ENCODE measurements at regions not wholly inside any gene's neighbourhood (a gene's known extent, or its start where the extent isn't known, plus 50 kb on each side); places are given as distances from the start of the nearest gene placed in this dataset.
"Not testable (repeated sequence)": the region's sequence is repeated elsewhere in the genome, so short reads cannot be mapped to it uniquely, and the experiment has no call there.

GRCh38 chr6:78243519-78243918 lies 590.7 kb downstream of the MEI4 start:
- DNase-seq (ENCODE audit: low spot score) = no peak
- TF ChIP-seq CTCF (IDR thresholded peaks at IDR 0.05) = no peak
- H3K27ac Mint-ChIP-seq (ENCODE audit: unreplicated experiment) = no peak overlapping the region
- no peaks in the 10 kb centered on the region for H3K36me3 Mint-ChIP-seq (ENCODE audit: low read depth)
- H3K27me3 Mint-ChIP-seq (ENCODE audit: low read depth) = no peaks in the 10 kb centered on the region
- H3K4me1 Mint-ChIP-seq (ENCODE audit: low read depth) = no peaks in the 10 kb centered on the region
- peaks cover 16% of the 10 kb centered on the region for H3K9me3 Mint-ChIP-seq (ENCODE audit: low read depth)
- no peak overlapping the region for H3K4me3 Mint-ChIP-seq (ENCODE audit: unreplicated experiment)

- DNase-seq (ENCODE audit: low spot score) = no peak
- Mint-ChIP-seq H3K4me3 (ENCODE audit: unreplicated experiment) (no peak overlapping the region), H3K4me1 (ENCODE audit: low read depth) (peaks cover 3% of the 10 kb centered on the region), H3K9me3 (ENCODE audit: low read depth) (peaks cover 2% of the 10 kb centered on the region), H3K27ac (ENCODE audit: unreplicated experiment) (no peak overlapping the region), H3K36me3 (ENCODE audit: low read depth) (no peaks in the 10 kb centered on the region), H3K27me3 (ENCODE audit: low read depth) (no peaks in the 10 kb centered on the region)
- TF ChIP-seq CTCF (IDR thresholded peaks at IDR 0.05) = no peak
These were observed 599.1 kb downstream of the MEI4 start for GRCh38 chr6:78251931-78252330.

GRCh38 chr6:78253618-78254017 lies 600.8 kb downstream of the MEI4 start:
- no peak for TF ChIP-seq CTCF (IDR thresholded peaks at IDR 0.05)
- Mint-ChIP-seq H3K36me3 (ENCODE audit: low read depth) (no peaks in the 10 kb centered on the region), H3K27ac (ENCODE audit: unreplicated experiment) (no peak overlapping the region), H3K4me1 (ENCODE audit: low read depth) (peaks cover 3% of the 10 kb centered on the region), H3K27me3 (ENCODE audit: low read depth) (no peaks in the 10 kb centered on the region), H3K9me3 (ENCODE audit: low read depth) (peaks cover 2% of the 10 kb centered on the region), H3K4me3 (ENCODE audit: unreplicated experiment) (no peak overlapping the region)
- no peak for DNase-seq (ENCODE audit: low spot score)

GRCh38 chr6:78259935-78260334 lies 607.1 kb downstream of the MEI4 start:
- no peaks in the 10 kb centered on the region for H3K4me1 Mint-ChIP-seq (ENCODE audit: low read depth)
- no peaks in the 10 kb centered on the region for H3K27me3 Mint-ChIP-seq (ENCODE audit: low read depth)
- H3K27ac Mint-ChIP-seq (ENCODE audit: unreplicated experiment) = no peak overlapping the region
- DNase-seq (ENCODE audit: low spot score) = no peak
- H3K4me3 Mint-ChIP-seq (ENCODE audit: unreplicated experiment) = no peak overlapping the region
- no peak for TF ChIP-seq CTCF (IDR thresholded peaks at IDR 0.05)
- H3K36me3 Mint-ChIP-seq (ENCODE audit: low read depth) = no peaks in the 10 kb centered on the region
- H3K9me3 Mint-ChIP-seq (ENCODE audit: low read depth) = peaks cover 2% of the 10 kb centered on the region

GRCh38 chr6:78260427-78260826 lies 606.9 kb upstream of the IRAK1BP1 start:
- not testable (repeated sequence) for DNase-seq (ENCODE audit: low spot score); H3K4me3 Mint-ChIP-seq (ENCODE audit: unreplicated experiment); H3K36me3 Mint-ChIP-seq (ENCODE audit: low read depth); H3K4me1 Mint-ChIP-seq (ENCODE audit: low read depth); H3K9me3 Mint-ChIP-seq (ENCODE audit: low read depth); H3K27me3 Mint-ChIP-seq (ENCODE audit: low read depth); H3K27ac Mint-ChIP-seq (ENCODE audit: unreplicated experiment)

- Mint-ChIP-seq H3K27me3 (ENCODE audit: low read depth) (peaks cover 2% of the 10 kb centered on the region), H3K27ac (ENCODE audit: unreplicated experiment) (no peak overlapping the region), H3K9me3 (ENCODE audit: low read depth) (no peaks in the 10 kb centered on the region), H3K4me3 (ENCODE audit: unreplicated experiment) (no peak overlapping the region), H3K4me1 (ENCODE audit: low read depth) (no peaks in the 10 kb centered on the region), H3K36me3 (ENCODE audit: low read depth) (no peaks in the 10 kb centered on the region)
- no peak for DNase-seq (ENCODE audit: low spot score)
- no peak for TF ChIP-seq CTCF (IDR thresholded peaks at IDR 0.05)
These were observed 598.5 kb upstream of the IRAK1BP1 start for GRCh38 chr6:78268591-78269452.

Measured in chondrocyte (in vitro differentiated cells).